ENCODE measurements at regions not wholly inside any gene's neighbourhood (a gene's known extent, or its start where the extent isn't known, plus 50 kb on each side); places are given as distances from the start of the nearest gene placed in this dataset.

GRCh38 chr12:38540156-38540555 is 223.6 kb downstream of the ALG10B start:
- Histone ChIP-seq H3K4me1 (no peaks in the 10 kb centered on the region), H3K27me3 (no peaks in the 10 kb centered on the region), H3K4me3 (no peak overlapping the region), H3K27ac (no peak overlapping the region), H3K36me3 (no peaks in the 10 kb centered on the region), H3K9me3 (no peaks in the 10 kb centered on the region)
- ATAC-seq (no peak), DNase-seq (no peak)
- WGBS (ENCODE audit: insufficient coverage, low coverage, low lambda C conversion rate, missing lambda C conversion rate) = no CpG with 5 or more reads among the region's 1 CpG
- TF ChIP-seq CTCF (IDR thresholded peaks at IDR 0.05) (no peak), POLR2A (IDR thresholded peaks at IDR 0.05) (no peak)
- intact Hi-C loops (cut with DNase I) = no loop called here

- H3K4me1 ChIP-seq = no peaks in the 10 kb centered on the region
- H3K9me3 ChIP-seq = no peaks in the 10 kb centered on the region
- TF ChIP-seq POLR2A (IDR thresholded peaks at IDR 0.05) (no peak), CTCF (IDR thresholded peaks at IDR 0.05) (no peak)
- DNase-seq = no peak
- ATAC-seq = no peak
- intact Hi-C loops (cut with DNase I) = no loop called here
- H3K27me3 ChIP-seq = no peaks in the 10 kb centered on the region
- H3K36me3 ChIP-seq = no peaks in the 10 kb centered on the region
- no peak overlapping the region for H3K4me3 ChIP-seq
- no peak overlapping the region for H3K27ac ChIP-seq
These were observed 225.3 kb downstream of the ALG10B start for GRCh38 chr12:38541849-38542248.

GRCh38 chr12:38543151-38543550 is 226.6 kb downstream of the ALG10B start:
- H3K9me3 ChIP-seq = no peaks in the 10 kb centered on the region
- TF ChIP-seq CTCF (IDR thresholded peaks at IDR 0.05) (no peak), POLR2A (IDR thresholded peaks at IDR 0.05) (no peak)
- intact Hi-C loops (cut with DNase I) = no loop called here
- H3K4me3 ChIP-seq = no peak overlapping the region
- 25% methylated on average over 1 of the region's 1 CpG for WGBS (ENCODE audit: insufficient coverage, low coverage, low lambda C conversion rate, missing lambda C conversion rate)
- peak in 1 of 4 donors; percentile 65 for ATAC-seq
- no peaks in the 10 kb centered on the region for H3K36me3 ChIP-seq
- H3K27ac ChIP-seq = no peak overlapping the region
- H3K4me1 ChIP-seq = no peaks in the 10 kb centered on the region
- no peaks in the 10 kb centered on the region for H3K27me3 ChIP-seq
- no peak for DNase-seq

GRCh38 chr12:38544330-38545066 is 227.9 kb downstream of the ALG10B start:
- H3K36me3 ChIP-seq = no peaks in the 10 kb centered on the region
- no peak overlapping the region for H3K27ac ChIP-seq
- H3K27me3 ChIP-seq = no peaks in the 10 kb centered on the region
- no peaks in the 10 kb centered on the region for H3K9me3 ChIP-seq
- DNase-seq (no peak), ATAC-seq (no peak)
- TF ChIP-seq POLR2A (IDR thresholded peaks at IDR 0.05) (no peak), CTCF (IDR thresholded peaks at IDR 0.05) (no peak)
- 28% methylated on average over 5 of the region's 5 CpGs for WGBS (ENCODE audit: insufficient coverage, low coverage, low lambda C conversion rate, missing lambda C conversion rate)
- intact Hi-C loops (cut with DNase I) = no loop called here
- H3K4me3 ChIP-seq = no peak overlapping the region
- H3K4me1 ChIP-seq = no peaks in the 10 kb centered on the region

GRCh38 chr12:38547586-38547985 is 231.0 kb downstream of the ALG10B start:
- H3K36me3 ChIP-seq = no peaks in the 10 kb centered on the region
- H3K9me3 ChIP-seq = no peaks in the 10 kb centered on the region
- H3K27me3 ChIP-seq = no peaks in the 10 kb centered on the region
- no peak overlapping the region for H3K4me3 ChIP-seq
- intact Hi-C loops (cut with DNase I) = no loop called here
- WGBS (ENCODE audit: insufficient coverage, low coverage, low lambda C conversion rate, missing lambda C conversion rate) = 38% methylated on average over 1 of the region's 1 CpG
- no peaks in the 10 kb centered on the region for H3K4me1 ChIP-seq
- DNase-seq (no peak), ATAC-seq (no peak)
- TF ChIP-seq POLR2A (IDR thresholded peaks at IDR 0.05) (no peak), CTCF (IDR thresholded peaks at IDR 0.05) (no peak)
- no peak overlapping the region for H3K27ac ChIP-seq

Data from right lobe of liver (tissue), 6 donors.